HCT116 (cell line): ENCODE measurements at regions not wholly inside any gene's neighbourhood (a gene's known extent, or its start where the extent isn't known, plus 50 kb on each side); places are given as distances from the start of the nearest gene placed in this dataset.

ENCODE experiments used
- ATAC-seq: fragments of 200-7000 bp; cut with Tn5 transposase; 2 replicates; pipeline ENCODE4 v1.9.1; 2020; ENCODE audit warnings: mild to moderate bottlenecking, moderate library complexity
- BruUV-seq: library from RNA; stranded (reverse); fragments of 400-500 nt; replicated peaks from 2 replicates; lab custom pipeline; 2021; lab: Mats Ljungman, UMichigan
- CTCF ChIA-PET: fragments of 300-600 bp; sonication (Branson Sonifier 250); formaldehyde crosslinking; loops from one replicate; lab custom pipeline; 2021; ENCODE audit warnings: antibody characterized with exemption; lab: Charles Lee
- POLR2A ChIA-PET: fragments of 300-600, 350-600 bp; sonication (Branson Sonifier 250); formaldehyde crosslinking; loops from one replicate; lab custom pipeline; 2021; ENCODE audit warnings: antibody characterized with exemption; lab: Charles Lee
- RAD21 ChIA-PET, 2 experiments: fragments of 300-600 bp; sonication (Branson Sonifier 250); formaldehyde crosslinking; loops; one replicate each; lab custom pipeline; 2023; ENCODE audit warnings: low total read pairs in 2 of 2; ENCODE audit not compliant: uncharacterized antibody in 2 of 2, unreplicated experiment in 2 of 2, low non-redundant PET in 1 of 2; lab: Charles Lee
- DNase-seq: peaks from one replicate; pipeline ENCODE4 v3.0.0-alpha.2; 2010; ENCODE audit warnings: low read depth, low spot score
- H2AFZ ChIP-seq: fragments of 200-600 bp; shearing (Covaris generic), sonication (generic); 2 replicates; pipeline ENCODE4 v1.6.1; 2017; ENCODE audit warnings: low read depth, mixed run types, mixed read lengths, antibody characterized with exemption, low read length; ENCODE audit not compliant: poor library complexity, severe bottlenecking
- H3K27ac ChIP-seq: 2 replicates; pipeline ENCODE4 v1.5.1; 2012; ENCODE audit warnings: low read depth, low read length
- H3K27me3 ChIP-seq: fragments of 200-600 bp; sonication (generic); 2 replicates; pipeline ENCODE4 v1.6.1; 2016; ENCODE audit warnings: mixed run types, low read length, mixed read lengths; ENCODE audit not compliant: insufficient read depth
- H3K36me3 ChIP-seq, 2 experiments: fragments of 200-500 bp in 1 of 2; fragments of 200-600 bp in 1 of 2; sonication (Bioruptor generic) in 1 of 2; sonication (generic) in 1 of 2; 2 replicates each; pipeline versions ENCODE4 v1.5.1 to v1.6.1; 2014 to 2016; ENCODE audit warnings: low read length in 2 of 2, inconsistent platforms in 1 of 2, mixed read lengths in 1 of 2, mixed run types in 1 of 2; ENCODE audit not compliant: insufficient read depth in 2 of 2, control insufficient read depth in 1 of 2
- H3K4me1 ChIP-seq, 2 experiments: fragments of 200-600 bp in 1 of 2; sonication (generic) in 1 of 2; 2 replicates each; pipeline versions ENCODE4 v1.5.1 to v1.6.1; 2012 to 2017; ENCODE audit warnings: low read length in 2 of 2, inconsistent platforms in 1 of 2, mild to moderate bottlenecking in 1 of 2, mixed read lengths in 1 of 2, mixed run types in 1 of 2, moderate library complexity in 1 of 2; ENCODE audit not compliant: insufficient read depth in 2 of 2, control insufficient read depth in 1 of 2
- H3K4me2 ChIP-seq: fragments of 200-600 bp; sonication (generic); 2 replicates; pipeline ENCODE4 v1.6.1; 2017; ENCODE audit warnings: mixed run types, low read length, mixed read lengths
- H3K4me3 ChIP-seq, 2 experiments: fragments of 200-600 bp in 1 of 2; sonication (generic) in 1 of 2; replicated peaks in 1 of 2; 2 replicates each; pipeline ENCODE4 v1.5.1; 2011 to 2016; ENCODE audit warnings: low read length in 2 of 2, control low read depth in 1 of 2, low read depth in 1 of 2, mild to moderate bottlenecking in 1 of 2, mixed read lengths in 1 of 2, mixed run types in 1 of 2
- H3K79me2 ChIP-seq: fragments of 200-600 bp; sonication (generic); 2 replicates; pipeline ENCODE4 v1.6.1; 2017; ENCODE audit warnings: mild to moderate bottlenecking, mixed run types, low read length, moderate library complexity, mixed read lengths; ENCODE audit not compliant: insufficient read depth
- H3K9ac ChIP-seq: fragments of 200-600 bp; sonication (generic); 2 replicates; pipeline ENCODE4 v1.6.1; 2016; ENCODE audit warnings: low read length, mixed read lengths
- H3K9me2 ChIP-seq: fragments of 200-600 bp; sonication (generic), shearing (Covaris generic); 2 replicates; pipeline ENCODE4 v1.6.1; 2017; ENCODE audit warnings: mixed run types, mild to moderate bottlenecking, moderate library complexity; ENCODE audit not compliant: insufficient read depth
- H3K9me3 ChIP-seq, 2 experiments: fragments of 200-500 bp in 1 of 2; fragments of 200-600 bp in 1 of 2; sonication (Bioruptor generic) in 1 of 2; sonication (generic) in 1 of 2; 2 replicates each; pipeline ENCODE4 v1.6.1; 2014 to 2017; ENCODE audit warnings: low read length in 2 of 2, mixed read lengths in 2 of 2, inconsistent platforms in 1 of 2, low read depth in 1 of 2, mild to moderate bottlenecking in 1 of 2, mixed run types in 1 of 2, moderate library complexity in 1 of 2; ENCODE audit not compliant: control insufficient read depth in 1 of 2, insufficient read depth in 1 of 2
- H4K20me1 ChIP-seq: fragments of 200-600 bp; sonication (generic), shearing (Covaris generic); 2 replicates; pipeline ENCODE4 v1.6.1; 2017; ENCODE audit warnings: mixed run types, mild to moderate bottlenecking, moderate library complexity; ENCODE audit not compliant: insufficient read depth
- CBX3 ChIP-seq: IDR thresholded peaks from 2 replicates; pipeline ENCODE4 v1.6.1; 2012; ENCODE audit warnings: low read depth
- CEBPB ChIP-seq: IDR thresholded peaks from 2 replicates; pipeline ENCODE4 v1.6.1; 2012; ENCODE audit warnings: low read depth
- EZH2 ChIP-seq: fragments of 200-600 bp; sonication (generic); IDR thresholded peaks from 2 replicates; pipeline ENCODE4 v1.6.1; 2017; ENCODE audit warnings: antibody characterized with exemption, mixed run types
- EZH2phosphoT487 ChIP-seq: fragments of 200-600 bp; IDR thresholded peaks from 2 replicates; pipeline ENCODE4 v1.6.1; 2018; ENCODE audit warnings: antibody characterized with exemption, borderline replicate concordance
- JUND ChIP-seq: IDR thresholded peaks from 2 replicates; pipeline ENCODE4 v1.6.1; 2012
- POLR2A ChIP-seq: IDR thresholded peaks from 2 replicates; pipeline ENCODE4 v1.7.0; 2011; ENCODE audit warnings: borderline replicate concordance; ENCODE audit not compliant: insufficient read depth, insufficient read length; ENCODE audit errors: extremely low read depth
- POLR2AphosphoS5 ChIP-seq: IDR thresholded peaks from 2 replicates; pipeline ENCODE4 v1.6.1; 2011; ENCODE audit warnings: mild to moderate bottlenecking, low read depth, low read length, moderate library complexity
- RAD21 ChIP-seq: IDR thresholded peaks from 2 replicates; pipeline ENCODE4 v1.6.1; 2012; ENCODE audit warnings: low read depth, mild to moderate bottlenecking
- SP1 ChIP-seq: IDR thresholded peaks from 2 replicates; pipeline ENCODE4 v1.6.1; 2012; ENCODE audit warnings: low read depth
- SRF ChIP-seq: IDR thresholded peaks from 2 replicates; pipeline ENCODE4 v1.6.1; 2012; ENCODE audit warnings: low read depth
- TCF7L2 ChIP-seq: IDR thresholded peaks from 2 replicates; pipeline ENCODE4 v1.7.0; 2011; ENCODE audit warnings: borderline replicate concordance, inconsistent platforms; ENCODE audit not compliant: insufficient read depth, insufficient read length; ENCODE audit errors: extremely low read depth
- YY1 ChIP-seq: IDR thresholded peaks from 2 replicates; pipeline ENCODE4 v1.6.1; 2011; ENCODE audit warnings: low read length, low read depth, moderate library complexity, mild to moderate bottlenecking; ENCODE audit not compliant: insufficient replicate concordance; ENCODE audit errors: extremely low read depth
- ZFX ChIP-seq: fragments of 450-650 bp; IDR thresholded peaks from 2 replicates; pipeline ENCODE4 v1.6.1; 2017
- ZNF274 ChIP-seq: fragments of 200-500 bp; sonication (Bioruptor generic); IDR thresholded peaks from 2 replicates; pipeline ENCODE4 v1.6.1; 2014; ENCODE audit warnings: mild to moderate bottlenecking, low read depth, low read length, inconsistent platforms
- intact Hi-C: fragments of 100-400 bp; cut with micrococcal nuclease; formaldehyde crosslinking; loops from 2 replicates; pipeline ENCODE4 v1.10.0; 2022
- TF ChIP-seq, protein P1 (sequence below): IDR thresholded peaks from 2 replicates; pipeline ENCODE4 v1.6.1; 2012
- TF ChIP-seq, protein P2 (sequence below): IDR thresholded peaks from 2 replicates; pipeline ENCODE4 v1.6.1; 2011; ENCODE audit warnings: mild to moderate bottlenecking, low read length, moderate library complexity; ENCODE audit not compliant: insufficient replicate concordance; ENCODE audit errors: extremely low read depth
- TF ChIP-seq, protein P3 (sequence below), 3 experiments: fragments of 200-600 bp in 1 of 3; sonication (generic) in 1 of 3; IDR thresholded peaks in 2 of 3; conservative IDR thresholded peaks in 1 of 3; 2 replicates each; pipeline ENCODE4 v1.5.1; 2012 to 2017; ENCODE audit warnings: low read depth in 2 of 3, low read length in 2 of 3, antibody characterized with exemption in 1 of 3, borderline replicate concordance in 1 of 3, control low read depth in 1 of 3, mild to moderate bottlenecking in 1 of 3, mixed read lengths in 1 of 3, mixed run types in 1 of 3, moderate library complexity in 1 of 3; ENCODE audit not compliant: insufficient read depth in 1 of 3
- TF ChIP-seq, protein P4 (sequence below): IDR thresholded peaks from 2 replicates; pipeline ENCODE4 v1.6.1; 2012; ENCODE audit warnings: low read depth

DNA sequence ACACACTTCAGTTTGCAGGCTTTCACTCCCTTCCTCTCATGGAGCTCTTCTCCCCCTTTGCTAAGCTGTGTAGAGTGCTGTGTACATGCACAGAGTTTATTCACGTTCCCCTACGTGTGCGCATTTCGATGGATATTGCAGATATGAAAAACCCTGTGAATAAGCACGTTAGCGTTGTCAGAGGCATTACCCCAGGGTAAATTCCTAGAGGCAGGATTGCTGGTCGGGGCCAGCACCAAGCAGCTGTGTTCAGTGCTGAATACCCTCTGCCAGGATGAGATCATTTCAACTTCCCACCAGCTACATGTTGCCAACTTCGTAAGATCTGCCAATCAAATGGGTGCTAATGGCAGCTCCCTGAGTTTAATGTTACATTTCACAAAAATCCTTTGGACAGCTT, 172.3 kb upstream of the PPP1R26 start:
- BruUV-seq = no TSS peak
- no peak overlapping the region for H3K9ac ChIP-seq
- H3K9me3 ChIP-seq = no peaks in the 10 kb centered on the region
- intact Hi-C loops = no loop called here
- TF ChIP-seq ZNF274 (no peak), SP1 (no peak), EZH2phosphoT487 (no peak), ZFX (no peak), POLR2A (no peak), YY1 (no peak), TCF7L2 (no peak), POLR2AphosphoS5 (no peak), CEBPB (no peak), SRF (no peak), RAD21 (no peak), CBX3 (no peak), JUND (no peak), EZH2 (no peak)
- TF ChIP-seq, protein P1, sequence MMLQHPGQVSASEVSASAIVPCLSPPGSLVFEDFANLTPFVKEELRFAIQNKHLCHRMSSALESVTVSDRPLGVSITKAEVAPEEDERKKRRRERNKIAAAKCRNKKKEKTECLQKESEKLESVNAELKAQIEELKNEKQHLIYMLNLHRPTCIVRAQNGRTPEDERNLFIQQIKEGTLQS = no peak
- TF ChIP-seq, protein P2, sequence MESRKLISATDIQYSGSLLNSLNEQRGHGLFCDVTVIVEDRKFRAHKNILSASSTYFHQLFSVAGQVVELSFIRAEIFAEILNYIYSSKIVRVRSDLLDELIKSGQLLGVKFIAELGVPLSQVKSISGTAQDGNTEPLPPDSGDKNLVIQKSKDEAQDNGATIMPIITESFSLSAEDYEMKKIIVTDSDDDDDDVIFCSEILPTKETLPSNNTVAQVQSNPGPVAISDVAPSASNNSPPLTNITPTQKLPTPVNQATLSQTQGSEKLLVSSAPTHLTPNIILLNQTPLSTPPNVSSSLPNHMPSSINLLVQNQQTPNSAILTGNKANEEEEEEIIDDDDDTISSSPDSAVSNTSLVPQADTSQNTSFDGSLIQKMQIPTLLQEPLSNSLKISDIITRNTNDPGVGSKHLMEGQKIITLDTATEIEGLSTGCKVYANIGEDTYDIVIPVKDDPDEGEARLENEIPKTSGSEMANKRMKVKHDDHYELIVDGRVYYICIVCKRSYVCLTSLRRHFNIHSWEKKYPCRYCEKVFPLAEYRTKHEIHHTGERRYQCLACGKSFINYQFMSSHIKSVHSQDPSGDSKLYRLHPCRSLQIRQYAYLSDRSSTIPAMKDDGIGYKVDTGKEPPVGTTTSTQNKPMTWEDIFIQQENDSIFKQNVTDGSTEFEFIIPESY = no peak
- TF ChIP-seq, protein P3, sequence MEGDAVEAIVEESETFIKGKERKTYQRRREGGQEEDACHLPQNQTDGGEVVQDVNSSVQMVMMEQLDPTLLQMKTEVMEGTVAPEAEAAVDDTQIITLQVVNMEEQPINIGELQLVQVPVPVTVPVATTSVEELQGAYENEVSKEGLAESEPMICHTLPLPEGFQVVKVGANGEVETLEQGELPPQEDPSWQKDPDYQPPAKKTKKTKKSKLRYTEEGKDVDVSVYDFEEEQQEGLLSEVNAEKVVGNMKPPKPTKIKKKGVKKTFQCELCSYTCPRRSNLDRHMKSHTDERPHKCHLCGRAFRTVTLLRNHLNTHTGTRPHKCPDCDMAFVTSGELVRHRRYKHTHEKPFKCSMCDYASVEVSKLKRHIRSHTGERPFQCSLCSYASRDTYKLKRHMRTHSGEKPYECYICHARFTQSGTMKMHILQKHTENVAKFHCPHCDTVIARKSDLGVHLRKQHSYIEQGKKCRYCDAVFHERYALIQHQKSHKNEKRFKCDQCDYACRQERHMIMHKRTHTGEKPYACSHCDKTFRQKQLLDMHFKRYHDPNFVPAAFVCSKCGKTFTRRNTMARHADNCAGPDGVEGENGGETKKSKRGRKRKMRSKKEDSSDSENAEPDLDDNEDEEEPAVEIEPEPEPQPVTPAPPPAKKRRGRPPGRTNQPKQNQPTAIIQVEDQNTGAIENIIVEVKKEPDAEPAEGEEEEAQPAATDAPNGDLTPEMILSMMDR (IDR thresholded peaks at IDR 0.05 in 2 of 3, conservative IDR thresholded peaks at IDR 0.05 in 1 of 3; ENCODE audit: borderline replicate concordance in 1 of 3, insufficient read depth in 1 of 3, low read depth in 2 of 3, low read length in 2 of 3) = no peak
- TF ChIP-seq, protein P4, sequence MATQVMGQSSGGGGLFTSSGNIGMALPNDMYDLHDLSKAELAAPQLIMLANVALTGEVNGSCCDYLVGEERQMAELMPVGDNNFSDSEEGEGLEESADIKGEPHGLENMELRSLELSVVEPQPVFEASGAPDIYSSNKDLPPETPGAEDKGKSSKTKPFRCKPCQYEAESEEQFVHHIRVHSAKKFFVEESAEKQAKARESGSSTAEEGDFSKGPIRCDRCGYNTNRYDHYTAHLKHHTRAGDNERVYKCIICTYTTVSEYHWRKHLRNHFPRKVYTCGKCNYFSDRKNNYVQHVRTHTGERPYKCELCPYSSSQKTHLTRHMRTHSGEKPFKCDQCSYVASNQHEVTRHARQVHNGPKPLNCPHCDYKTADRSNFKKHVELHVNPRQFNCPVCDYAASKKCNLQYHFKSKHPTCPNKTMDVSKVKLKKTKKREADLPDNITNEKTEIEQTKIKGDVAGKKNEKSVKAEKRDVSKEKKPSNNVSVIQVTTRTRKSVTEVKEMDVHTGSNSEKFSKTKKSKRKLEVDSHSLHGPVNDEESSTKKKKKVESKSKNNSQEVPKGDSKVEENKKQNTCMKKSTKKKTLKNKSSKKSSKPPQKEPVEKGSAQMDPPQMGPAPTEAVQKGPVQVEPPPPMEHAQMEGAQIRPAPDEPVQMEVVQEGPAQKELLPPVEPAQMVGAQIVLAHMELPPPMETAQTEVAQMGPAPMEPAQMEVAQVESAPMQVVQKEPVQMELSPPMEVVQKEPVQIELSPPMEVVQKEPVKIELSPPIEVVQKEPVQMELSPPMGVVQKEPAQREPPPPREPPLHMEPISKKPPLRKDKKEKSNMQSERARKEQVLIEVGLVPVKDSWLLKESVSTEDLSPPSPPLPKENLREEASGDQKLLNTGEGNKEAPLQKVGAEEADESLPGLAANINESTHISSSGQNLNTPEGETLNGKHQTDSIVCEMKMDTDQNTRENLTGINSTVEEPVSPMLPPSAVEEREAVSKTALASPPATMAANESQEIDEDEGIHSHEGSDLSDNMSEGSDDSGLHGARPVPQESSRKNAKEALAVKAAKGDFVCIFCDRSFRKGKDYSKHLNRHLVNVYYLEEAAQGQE = no peak
- POLR2A ChIA-PET = no interaction called here
- H3K36me3 ChIP-seq = no peaks in the 10 kb centered on the region
- RAD21 ChIA-PET = no interaction called here
- no peak for ATAC-seq
- H3K9me2 ChIP-seq = no peaks in the 10 kb centered on the region
- H3K4me3 ChIP-seq = no peak overlapping the region
- no peaks in the 10 kb centered on the region for H3K79me2 ChIP-seq
- H3K4me2 ChIP-seq = no peak overlapping the region
- CTCF ChIA-PET = no interaction called here
- H3K27me3 ChIP-seq = peaks cover 48% of the 10 kb centered on the region
- no peak overlapping the region for H2AFZ ChIP-seq
- no peak overlapping the region for H3K27ac ChIP-seq
- DNase-seq = no peak
- no peaks in the 10 kb centered on the region for H3K4me1 ChIP-seq
- no peaks in the 10 kb centered on the region for H4K20me1 ChIP-seq
